NOMO-1 (cell line): ENCODE measurements at regions not wholly inside any gene's neighbourhood (a gene's known extent, or its start where the extent isn't known, plus 50 kb on each side); places are given as distances from the start of the nearest gene placed in this dataset.

Experiments used
- DNase-seq, 2 experiments: peaks; one replicate each; lab custom pipeline; 2025; ENCODE audit not compliant: unreplicated experiment in 2 of 2; lab: John Stamatoyannopoulos, UW

DNA sequence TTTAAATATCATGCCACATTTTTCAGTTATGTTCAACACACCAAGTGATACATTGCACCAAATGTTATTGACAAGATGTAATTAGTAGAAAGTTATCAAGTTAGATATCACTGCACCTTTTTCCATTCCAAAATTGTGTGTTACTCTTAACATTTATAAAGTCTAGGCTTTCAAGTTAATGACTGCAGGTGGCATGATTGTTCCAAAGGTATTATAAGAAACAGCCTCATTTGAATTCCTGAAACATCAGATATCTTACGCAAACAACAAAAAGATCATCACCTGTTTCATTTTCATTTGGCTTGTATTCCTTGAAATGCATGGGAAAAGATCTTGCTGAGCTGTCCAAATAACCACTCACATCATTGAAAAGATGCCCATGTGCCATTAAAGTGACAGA lies 1528.2 kb upstream of the ZEB2 start:
- no peak for DNase-seq

DNA sequence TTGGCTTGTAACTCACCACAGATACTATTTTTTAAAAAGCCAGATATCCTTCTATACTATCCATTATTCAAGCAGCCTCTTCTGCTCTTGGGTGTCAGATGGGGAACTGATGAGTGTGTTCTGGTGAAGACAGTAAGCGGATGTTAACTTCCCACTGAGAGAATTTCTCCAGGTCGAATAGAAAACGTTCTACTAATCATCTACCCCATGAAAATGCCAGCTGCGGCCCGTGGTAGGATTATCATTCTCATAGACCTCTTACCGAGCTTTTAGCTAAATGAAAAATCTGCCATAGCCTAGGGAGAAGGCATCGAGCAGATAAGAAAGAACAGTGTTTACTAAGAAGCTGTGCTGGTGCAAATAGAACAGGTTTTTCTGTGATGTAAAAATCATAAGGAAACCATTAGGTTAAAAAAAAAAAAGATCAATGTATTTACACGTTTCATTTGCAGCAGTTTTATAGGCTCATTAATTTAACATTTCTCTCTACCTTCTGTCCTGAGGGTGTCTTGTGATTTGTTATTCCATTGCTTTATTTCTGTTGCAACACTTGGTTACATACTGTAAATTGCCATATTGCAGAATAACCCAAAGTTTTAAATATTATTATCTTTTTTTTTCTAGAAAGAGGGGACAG lies 1521.5 kb upstream of the ZEB2 start:
- no peak for DNase-seq

DNA sequence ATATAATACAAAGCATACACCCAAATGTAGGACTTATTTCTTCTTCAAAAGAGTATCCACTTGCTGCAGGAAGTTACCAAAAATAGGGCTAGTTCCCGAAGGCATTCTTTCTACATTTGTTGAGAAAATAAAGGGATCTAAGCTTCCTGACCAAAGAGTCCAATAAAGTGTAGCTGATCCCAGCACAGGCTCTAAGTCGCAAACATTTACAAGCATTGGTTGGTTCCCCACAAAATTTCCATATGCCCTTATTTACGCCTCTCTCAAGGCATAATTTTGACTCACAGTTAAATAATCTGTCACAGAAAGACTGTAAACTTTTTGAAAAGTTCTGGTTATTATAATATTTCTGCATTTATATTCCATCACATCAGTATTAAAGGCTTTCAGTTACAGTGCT lies 1520.1 kb upstream of the ZEB2 start:
- DNase-seq = no peak

DNA sequence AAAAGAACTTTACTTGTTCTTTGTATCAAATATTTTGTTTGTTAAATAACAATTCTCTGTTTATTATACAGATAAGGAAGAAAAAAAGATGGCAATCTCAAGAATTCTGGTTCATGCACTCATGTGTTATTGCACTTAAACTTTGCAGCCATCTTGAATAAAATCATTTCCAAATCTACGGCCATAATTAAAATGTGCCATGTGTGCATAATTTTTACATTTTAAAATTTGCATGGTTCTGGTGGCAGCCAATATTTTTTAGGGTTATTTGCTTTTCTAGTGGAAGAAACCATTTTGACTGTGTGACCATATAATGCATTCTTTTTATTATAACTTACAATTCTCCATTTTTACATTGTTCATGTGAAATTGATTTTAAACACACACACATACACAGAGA lies 1518.1 kb upstream of the ZEB2 start:
- no peak for DNase-seq

DNA sequence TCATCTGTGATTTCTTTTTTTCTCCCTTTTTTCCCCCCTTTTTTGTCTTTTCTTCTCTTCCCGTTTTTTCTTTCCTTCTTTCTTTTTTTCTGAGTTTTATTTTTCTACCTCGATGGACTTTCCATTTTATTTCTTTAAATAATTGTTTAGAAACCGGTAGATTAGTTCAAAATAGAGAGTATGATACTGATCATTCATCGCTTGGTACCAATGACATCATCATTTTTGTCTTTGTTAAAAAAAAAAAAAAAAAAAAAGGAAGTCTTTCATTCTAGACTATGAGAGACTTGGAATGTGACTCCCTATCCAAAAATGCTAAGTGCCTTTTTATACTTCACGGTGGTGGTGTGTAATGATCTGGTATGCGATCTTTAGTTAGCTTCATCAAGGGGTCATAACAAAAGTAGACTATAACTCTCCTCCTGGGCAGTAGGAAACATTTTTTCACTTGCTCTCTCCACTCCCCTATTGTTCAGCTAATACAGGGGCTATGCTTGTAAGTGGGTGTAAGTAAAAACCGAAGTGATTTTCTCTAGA lies 1517.5 kb upstream of the ZEB2 start:
- DNase-seq = no peak

DNA sequence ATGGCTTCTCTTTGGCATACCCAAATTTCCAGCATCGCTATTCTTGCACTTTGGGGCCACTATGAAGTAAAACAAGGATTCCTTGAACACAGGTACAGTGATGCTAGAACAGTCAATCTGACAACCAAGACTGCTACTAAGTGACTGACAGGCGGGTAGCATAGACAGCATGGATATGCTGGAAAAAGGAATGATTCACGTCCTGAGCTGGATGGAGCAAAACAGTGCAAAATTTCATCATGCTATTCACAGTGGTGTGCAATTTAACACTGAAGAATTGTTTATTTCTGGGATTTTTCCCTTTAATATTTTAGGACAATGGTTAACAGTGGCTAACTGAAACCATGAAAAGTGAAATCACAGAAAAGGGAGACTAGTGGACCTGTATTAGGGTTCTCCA lies 1511.2 kb upstream of the ZEB2 start:
- no peak for DNase-seq

DNA sequence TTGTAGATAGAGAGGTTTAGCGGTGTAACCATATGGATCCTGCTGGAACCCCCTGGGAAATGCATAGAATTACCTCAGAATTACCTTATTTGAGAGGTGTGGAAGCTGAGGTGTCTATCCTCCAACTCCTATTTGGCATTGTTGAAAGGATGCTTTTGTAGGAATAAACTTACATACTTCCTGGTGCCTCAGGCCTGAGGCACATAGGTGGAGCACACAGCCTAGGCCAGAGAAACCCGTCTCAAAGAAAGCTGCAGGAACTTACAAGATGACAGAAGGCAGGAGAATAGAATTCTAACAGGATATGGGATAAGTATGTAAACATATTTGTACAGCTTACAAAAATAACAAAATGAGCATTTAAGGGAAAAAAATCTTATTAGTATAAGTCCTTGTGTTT lies 1507.2 kb upstream of the ZEB2 start:
- no peak for DNase-seq

DNA sequence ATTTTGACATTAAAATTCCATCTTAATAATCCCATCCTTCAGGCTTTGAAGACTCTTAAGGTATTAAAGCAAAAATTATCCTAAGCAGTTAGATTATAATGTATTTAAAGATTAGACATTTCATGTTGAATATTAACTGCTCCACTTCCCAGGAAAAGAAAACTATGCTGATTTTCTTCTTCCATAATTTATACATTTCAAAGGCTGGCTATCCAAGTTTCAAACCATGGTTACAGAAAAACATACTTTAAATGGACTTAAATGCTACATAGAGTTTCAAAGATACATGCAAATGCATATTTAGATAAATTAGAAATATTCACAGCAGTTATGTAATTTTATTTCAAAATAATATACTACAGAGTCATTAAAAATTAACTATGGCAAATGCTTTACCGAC lies 1505.6 kb upstream of the ZEB2 start:
- DNase-seq = no peak

DNA sequence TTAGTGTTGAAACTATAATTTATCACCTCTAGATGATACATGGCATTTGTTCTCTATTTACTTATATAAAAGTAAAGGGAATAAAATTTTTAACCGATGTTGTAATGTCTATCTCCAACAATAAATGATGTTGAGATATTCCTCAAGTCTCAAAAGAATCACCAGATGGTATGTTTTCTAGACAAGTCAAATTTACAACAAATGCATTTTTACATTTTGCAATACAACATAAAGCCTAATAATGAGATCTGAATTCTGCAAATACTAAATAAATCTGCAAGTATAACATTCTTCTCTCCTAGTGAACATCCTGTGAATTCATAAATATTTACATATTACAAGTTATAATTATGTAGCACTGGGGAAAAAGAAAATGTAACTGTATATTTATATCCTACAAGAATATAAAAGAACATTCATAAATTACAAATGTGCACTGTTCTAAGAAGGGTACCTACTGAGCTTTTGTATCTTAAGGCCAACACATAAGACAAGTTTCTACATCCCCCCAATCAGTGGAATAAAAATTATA lies 1504.4 kb upstream of the ZEB2 start:
- DNase-seq = no peak

DNA sequence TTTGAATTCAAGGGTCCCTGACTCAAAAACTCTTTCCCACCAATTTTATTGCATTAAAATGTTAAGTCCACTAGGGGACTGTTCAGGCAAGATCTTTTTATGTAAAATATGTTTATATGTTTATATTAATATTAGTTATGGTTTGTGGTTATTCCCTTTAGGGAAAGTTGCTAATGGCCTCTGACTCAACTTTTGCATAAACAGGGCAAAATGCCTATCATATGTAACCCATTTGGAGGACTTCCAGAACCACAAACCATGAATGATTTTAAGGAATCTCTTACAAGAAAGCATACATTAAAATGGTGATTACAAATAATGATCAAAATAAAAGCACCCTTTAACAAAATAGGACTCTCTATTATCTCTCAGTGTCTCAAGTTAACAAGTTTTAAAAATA lies 1484.5 kb upstream of the ZEB2 start:
- DNase-seq = no peak

DNA sequence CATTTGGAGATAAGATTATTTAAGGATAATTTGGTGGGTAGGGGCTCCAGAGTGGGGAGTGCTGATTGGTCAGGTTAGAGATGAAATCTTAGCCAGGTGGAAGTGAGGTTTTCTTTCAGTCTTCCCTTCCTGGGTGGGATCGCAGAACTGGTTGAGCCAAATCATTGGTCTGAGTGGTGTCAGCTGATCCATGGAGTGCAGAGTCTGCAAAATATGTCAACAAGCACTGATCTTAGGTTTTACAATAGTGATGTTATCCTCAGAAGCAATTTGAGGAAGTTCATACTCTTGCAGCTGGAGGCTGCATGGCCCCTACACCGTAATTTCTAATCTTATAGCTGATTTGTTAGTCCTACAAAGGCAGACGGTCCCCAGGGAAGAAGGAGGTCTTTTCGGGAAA lies 1483.4 kb upstream of the ZEB2 start:
- no peak for DNase-seq

DNA sequence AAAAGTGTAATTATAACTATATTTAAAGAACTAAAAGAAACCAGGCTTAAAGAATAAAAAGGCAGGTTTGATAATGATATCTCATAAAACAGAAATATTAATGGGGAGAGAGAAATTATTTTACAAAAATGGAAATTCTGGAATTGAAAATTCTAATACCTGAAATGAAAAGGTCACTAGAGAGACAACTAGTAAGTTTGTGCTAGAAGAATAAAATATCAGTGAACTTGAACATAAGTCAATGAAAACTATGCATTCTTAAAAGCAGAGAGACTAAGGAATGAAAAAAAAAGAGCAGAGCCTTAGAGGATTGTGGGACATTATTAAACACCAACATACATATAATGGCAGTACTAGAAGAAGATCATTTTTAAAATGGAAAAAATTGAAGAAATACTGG lies 1475.0 kb upstream of the ZEB2 start:
- DNase-seq = no peak

DNA sequence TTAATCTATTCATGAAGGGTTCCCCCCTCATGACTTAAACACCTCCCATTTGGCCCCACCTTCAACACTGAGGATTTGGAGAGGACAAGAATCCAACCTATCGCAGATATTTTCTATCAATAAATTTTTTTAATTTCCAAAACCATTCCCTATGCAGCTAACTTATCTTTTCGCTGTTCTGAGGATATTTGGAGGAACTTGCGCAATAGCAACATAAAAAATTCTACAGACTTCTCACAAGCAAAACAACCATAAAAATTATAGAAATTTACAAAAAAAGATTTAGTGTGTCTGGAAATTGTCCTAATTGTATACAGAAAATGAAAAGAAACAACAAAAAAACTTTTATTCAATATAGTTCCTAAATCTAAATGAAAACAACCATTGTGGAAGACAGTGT lies 1472.7 kb upstream of the ZEB2 start:
- DNase-seq = no peak

DNA sequence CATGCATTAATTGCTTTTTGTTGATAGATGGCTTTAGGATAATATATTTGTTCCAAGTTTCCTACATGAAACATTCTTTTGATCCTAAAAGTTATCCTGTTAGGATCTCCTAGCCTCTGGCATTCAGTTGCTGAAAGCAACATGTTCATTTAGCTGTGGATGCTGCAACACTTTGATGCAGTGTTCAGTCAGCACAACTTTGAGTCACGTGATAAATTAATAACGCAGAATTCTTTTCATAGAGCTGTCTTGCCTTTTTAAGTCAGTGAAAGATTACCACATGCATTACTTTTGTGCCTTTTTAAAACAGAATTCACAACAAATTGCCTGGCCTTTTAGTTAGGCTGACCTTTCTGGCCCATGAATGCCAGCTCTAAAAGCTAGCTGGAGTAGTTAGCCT lies 1467.9 kb upstream of the ZEB2 start:
- DNase-seq = no peak

DNA sequence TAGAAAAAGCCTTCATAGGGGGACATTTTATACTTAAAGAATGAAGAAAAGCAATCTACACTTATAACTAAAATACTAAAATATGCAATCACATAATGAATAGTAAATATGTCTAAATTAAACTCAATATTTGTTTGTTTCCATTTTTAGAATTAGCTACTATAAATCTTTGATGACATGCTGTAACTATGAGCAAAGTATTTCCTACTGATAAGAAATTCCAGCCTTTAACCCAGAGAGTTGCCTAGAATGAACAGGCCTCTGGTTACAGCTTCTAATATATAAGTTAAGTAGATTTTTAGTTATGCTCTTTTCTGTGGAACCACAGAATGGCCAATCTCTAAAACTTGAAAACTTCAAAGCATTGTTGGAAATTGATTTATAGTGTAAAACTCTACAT lies 1465.6 kb upstream of the ZEB2 start:
- DNase-seq = no peak

DNA sequence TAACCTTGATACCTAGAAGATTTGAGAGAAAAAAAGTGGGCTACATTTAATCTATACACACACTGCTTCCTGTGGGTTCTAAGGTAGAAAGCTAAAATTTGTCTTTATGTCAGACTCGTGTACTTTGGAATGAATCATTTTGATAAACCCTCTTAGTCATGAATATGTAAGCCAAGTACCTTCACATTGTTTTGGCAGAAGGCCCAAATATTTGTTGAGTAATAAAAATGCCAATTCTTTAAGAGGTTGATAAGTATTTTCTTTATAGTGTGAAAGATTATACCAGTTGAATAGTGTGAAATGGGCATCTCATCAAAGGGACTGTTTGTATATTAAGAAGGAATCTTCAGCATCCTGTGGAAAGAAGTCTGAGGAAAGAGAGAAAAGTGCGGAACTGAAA lies 1464.7 kb upstream of the ZEB2 start:
- no peak for DNase-seq

DNA sequence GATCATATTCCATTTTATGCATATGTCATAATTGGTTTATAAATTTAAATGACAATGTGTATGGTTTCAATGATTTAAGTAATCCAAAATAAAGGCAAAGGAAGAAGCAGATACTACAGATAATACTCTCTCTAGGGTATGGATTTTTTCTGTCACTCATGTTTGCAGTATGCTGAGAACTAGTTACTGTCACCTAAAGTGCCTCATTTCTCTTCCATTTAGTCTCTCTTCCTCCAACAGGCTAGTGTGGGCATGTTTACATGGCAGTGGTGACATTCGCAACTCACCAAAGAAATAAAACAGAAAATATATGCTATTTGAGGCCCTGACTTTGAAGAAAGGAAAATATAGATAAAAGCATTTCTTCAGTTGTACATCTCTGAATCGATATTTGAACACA lies 1460.4 kb upstream of the ZEB2 start:
- no peak for DNase-seq

DNA sequence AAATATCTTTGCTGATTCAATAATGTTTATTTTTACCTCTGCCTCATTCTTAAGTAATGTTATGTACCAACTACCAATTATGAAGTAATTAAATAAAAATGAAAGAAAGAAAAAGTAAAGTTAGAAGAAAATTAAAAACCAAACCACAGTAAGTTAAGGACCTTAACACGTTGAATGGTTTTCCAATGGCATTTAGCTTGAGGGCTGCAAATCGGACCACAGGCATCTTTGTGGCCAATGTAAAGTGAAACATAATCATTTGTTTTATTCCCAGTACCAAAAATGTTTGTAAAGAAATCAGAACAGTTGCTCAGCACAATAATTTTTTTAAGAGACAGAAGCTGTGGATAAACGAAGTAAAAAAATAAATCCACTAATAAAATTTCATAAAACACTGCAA lies 1455.5 kb upstream of the ZEB2 start:
- DNase-seq = no peak

DNA sequence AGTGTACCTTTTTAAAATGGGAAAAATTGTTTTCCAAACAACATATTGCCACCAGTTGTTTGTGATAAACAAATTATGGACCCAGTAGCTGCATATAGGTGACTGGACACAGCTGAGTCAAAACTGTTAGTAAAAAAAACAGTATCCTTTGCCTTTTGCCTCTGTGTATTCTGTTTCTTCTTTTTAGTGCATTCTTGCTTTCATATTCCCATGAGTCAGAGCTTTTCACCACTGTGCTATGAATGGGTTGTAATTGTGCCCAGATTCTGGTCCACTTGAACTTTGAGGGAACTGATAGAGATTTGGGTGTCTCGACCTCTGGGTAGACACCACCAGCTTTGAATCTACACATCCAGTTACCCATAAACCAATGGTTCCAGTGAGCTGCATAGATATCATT lies 1441.9 kb upstream of the ZEB2 start:
- no peak for DNase-seq

DNA sequence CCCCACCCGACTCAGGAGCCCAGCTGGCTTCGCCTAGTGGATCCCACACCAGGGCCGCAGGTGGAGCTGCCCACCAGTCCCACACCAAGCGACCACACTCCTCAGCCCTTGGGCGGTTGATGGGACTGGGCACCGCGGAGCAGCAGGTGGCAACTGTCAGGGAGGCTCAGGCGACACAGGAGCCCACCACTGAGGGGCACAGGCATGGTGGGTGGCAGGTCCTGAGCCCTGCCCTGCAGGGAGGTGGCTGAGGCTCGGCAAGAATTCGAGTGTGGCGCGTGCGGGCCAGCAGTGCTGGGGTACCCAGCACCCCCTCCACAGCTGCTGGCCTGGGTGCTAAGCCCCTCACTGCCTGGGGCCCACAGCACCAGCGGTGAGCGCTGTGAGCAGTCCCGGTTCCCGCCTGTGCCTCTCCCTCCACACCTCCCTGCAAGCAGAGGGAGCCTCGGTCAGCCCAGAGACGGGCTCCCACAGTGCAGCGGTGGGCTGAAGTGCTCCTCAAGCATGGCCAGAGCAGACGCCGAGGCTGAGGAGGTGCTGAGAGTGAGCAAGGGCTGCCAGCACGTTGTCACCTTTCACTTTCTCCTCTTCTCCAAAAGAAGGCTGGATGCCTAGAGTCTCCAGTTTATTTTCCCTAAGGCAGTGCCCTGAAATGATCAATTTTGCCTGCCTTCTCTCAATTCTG lies 1440.7 kb upstream of the ZEB2 start:
- no peak for DNase-seq

DNA sequence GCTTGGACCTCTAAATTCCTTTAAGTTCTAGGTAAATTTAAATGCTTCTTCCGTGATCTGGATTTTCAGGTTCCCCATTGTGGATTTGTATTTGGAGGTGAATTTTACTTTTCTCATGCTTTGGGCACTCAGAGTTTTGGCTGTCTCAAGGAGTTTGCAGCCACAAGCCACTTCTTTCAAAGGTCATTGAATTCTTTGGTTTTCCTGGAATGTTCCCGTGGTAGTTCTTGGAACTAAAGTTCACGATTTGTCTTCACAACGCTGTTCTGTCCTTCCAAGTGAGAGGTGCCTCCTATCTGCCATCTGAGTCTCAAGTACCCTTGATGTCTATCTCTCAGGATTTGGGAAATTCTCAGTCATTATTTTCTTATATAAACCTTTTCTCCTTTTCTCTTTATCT lies 1438.7 kb upstream of the ZEB2 start:
- DNase-seq = no peak

DNA sequence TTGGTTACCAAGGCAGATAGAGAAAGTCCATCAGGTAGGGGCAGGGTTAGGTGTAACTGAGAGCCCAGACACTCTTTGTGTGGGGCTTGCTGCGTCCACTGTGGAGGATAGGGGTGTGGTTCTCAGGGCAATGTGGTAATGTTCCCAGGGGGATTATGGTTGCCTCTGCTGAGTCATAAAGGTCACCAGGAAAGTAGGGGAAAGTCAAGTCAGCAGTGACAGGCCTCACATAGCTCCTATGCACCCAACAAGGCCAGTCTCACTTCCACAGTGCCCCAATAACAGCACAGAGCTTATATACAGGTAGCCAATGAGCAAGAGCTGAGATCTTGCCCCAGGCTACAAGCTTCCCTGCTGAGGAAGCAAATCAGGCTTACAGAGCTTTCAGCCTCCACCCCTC lies 1438.0 kb upstream of the ZEB2 start:
- no peak for DNase-seq
